Stomach (tissue), 8 donors: ENCODE measurements at regions not wholly inside any gene's neighbourhood (a gene's known extent, or its start where the extent isn't known, plus 50 kb on each side); places are given as distances from the start of the nearest gene placed in this dataset.

Source experiments
- DNase-seq, 2 donors: peaks; one replicate each; pipeline versions ENCODE4 v3.0.0 to v3.0.0-alpha.2; 2013 to 2019
- H3K27ac ChIP-seq, 5 donors: fragments of 200-600 bp in 4 of 5; sonication (generic) in 4 of 5; one replicate each; pipeline ENCODE4 v1.5.1; 2013 to 2019; ENCODE audit warnings: mild to moderate bottlenecking in 1 of 5, moderate library complexity in 1 of 5
- H3K27me3 ChIP-seq, 3 donors: fragments of 200-600 bp; sonication (generic); one replicate each; pipeline ENCODE4 v1.5.1; 2017 to 2019; ENCODE audit warnings: mixed run types in 1 of 3
- H3K36me3 ChIP-seq, 4 donors: fragments of 200-600 bp; sonication (generic); 1 replicate in 3 of 4; 2 replicates in 1 of 4; pipeline ENCODE4 v1.5.1; 2016 to 2019
- H3K4me1 ChIP-seq, 4 donors: fragments of 200-600 bp; sonication (generic); one replicate each; pipeline ENCODE4 v1.5.1; 2016 to 2019
- H3K4me3 ChIP-seq, 4 donors: fragments of 200-600 bp; sonication (generic) in 3 of 4; one replicate each; pipeline ENCODE4 v1.5.1; 2016 to 2019; ENCODE audit warnings: mild to moderate bottlenecking in 1 of 4
- H3K9me3 ChIP-seq, 4 donors: fragments of 200-600 bp; sonication (generic); one replicate each; pipeline ENCODE4 v1.5.1; 2016 to 2019
- CTCF ChIP-seq, 7 experiments: fragments of 450-650 bp in 4 of 7; fragments of 200-600 bp in 3 of 7; sonication (generic) in 3 of 7; IDR thresholded peaks; one replicate each; pipeline ENCODE4 v1.5.1; 2016 to 2019; ENCODE audit warnings: antibody characterized with exemption in 7 of 7, control low read depth in 2 of 7, mild to moderate bottlenecking in 1 of 7
- EP300 ChIP-seq: sonication (generic); formaldehyde crosslinking; IDR thresholded peaks from one replicate; pipeline ENCODE4 v1.6.1; 2017; ENCODE audit warnings: antibody characterized with exemption
- POLR2A ChIP-seq, 4 donors: fragments of 450-650 bp; IDR thresholded peaks; one replicate each; pipeline ENCODE4 v1.6.1; 2016; ENCODE audit warnings: antibody characterized with exemption in 4 of 4, control low read depth in 2 of 4, mild to moderate bottlenecking in 1 of 4, moderate library complexity in 1 of 4
- POLR2AphosphoS5 ChIP-seq, 3 donors: sonication (generic); formaldehyde crosslinking; IDR thresholded peaks; one replicate each; pipeline ENCODE4 v1.6.1; 2016; ENCODE audit warnings: antibody characterized with exemption in 3 of 3
- WGBS, 5 donors: extraction: QIAGEN DNeasy Blood & Tissue Kit in 3 of 5; methylation state at CpG; one replicate each; pipeline versions ENCODE4 v1.1.5 to v1.1.7; 2013 to 2018; 5-methylcytosine and 5-hydroxymethylcytosine counted together
- intact Hi-C: fragments of 100-400 bp; cut with DNase I; formaldehyde crosslinking; loops from one replicate; pipeline ENCODE4 v1.15.1; 2023; ENCODE audit warnings: low total_unique reads
- donor health status: healthy with polysubstance abuse.
- donor health status: Bipolar disorder and iron deficiency.
- donor health status: healthy.

GRCh38 chr5:110251366-110251765 lies 475.1 kb downstream of the TMEM232 start:
- no peaks in the 10 kb centered on the region for H3K36me3 ChIP-seq
- WGBS, 5 donors: 75 to 88% (median 78%) methylated on average over 2 of the region's 2 CpGs
- no peak overlapping the region for H3K4me3 ChIP-seq
- intact Hi-C loops: no loop called here
- no peaks in the 10 kb centered on the region for H3K27me3 ChIP-seq
- TF ChIP-seq POLR2A (IDR thresholded peaks at IDR 0.05) (no peak), CTCF (IDR thresholded peaks at IDR 0.05) (no peak)
- H3K4me1 ChIP-seq: no peaks in the 10 kb centered on the region
- no peak overlapping the region for H3K27ac ChIP-seq
- DNase-seq: no peak
- H3K9me3 ChIP-seq: no peaks in the 10 kb centered on the region

DNA sequence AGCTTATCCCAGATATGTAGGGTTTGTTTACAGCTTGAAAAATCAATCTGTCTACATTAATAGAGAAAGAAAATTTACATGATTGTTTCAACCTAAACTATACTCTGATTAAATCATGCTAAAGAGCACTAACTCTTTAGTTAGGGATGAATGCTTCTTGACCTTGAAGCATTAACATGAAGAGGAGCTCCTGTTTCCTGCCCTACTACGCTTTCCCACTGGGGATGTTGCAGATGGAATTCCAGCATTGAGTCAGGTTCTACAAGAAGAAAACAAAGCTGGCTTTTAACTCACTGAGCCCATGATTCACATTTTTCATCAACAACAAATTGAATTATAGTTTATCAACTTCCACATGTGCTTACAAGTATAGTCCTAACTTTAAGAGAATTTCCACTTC lies 471.3 kb downstream of the TMEM232 start:
- no peaks in the 10 kb centered on the region for H3K4me1 ChIP-seq
- TF ChIP-seq EP300 (no peak), CTCF (IDR thresholded peaks at IDR 0.05) (no peak), POLR2A (IDR thresholded peaks at IDR 0.05) (no peak), POLR2AphosphoS5 (IDR thresholded peaks at IDR 0.05) (no peak)
- WGBS, 5 donors: 60 to 76% (median 71%) methylated on average over 1 of the region's 1 CpG
- no peak overlapping the region for H3K27ac ChIP-seq
- intact Hi-C loops: no loop called here
- no peaks in the 10 kb centered on the region for H3K27me3 ChIP-seq
- H3K4me3 ChIP-seq: no peak overlapping the region
- H3K36me3 ChIP-seq: no peaks in the 10 kb centered on the region
- no peaks in the 10 kb centered on the region for H3K9me3 ChIP-seq
- no peak for DNase-seq

DNA sequence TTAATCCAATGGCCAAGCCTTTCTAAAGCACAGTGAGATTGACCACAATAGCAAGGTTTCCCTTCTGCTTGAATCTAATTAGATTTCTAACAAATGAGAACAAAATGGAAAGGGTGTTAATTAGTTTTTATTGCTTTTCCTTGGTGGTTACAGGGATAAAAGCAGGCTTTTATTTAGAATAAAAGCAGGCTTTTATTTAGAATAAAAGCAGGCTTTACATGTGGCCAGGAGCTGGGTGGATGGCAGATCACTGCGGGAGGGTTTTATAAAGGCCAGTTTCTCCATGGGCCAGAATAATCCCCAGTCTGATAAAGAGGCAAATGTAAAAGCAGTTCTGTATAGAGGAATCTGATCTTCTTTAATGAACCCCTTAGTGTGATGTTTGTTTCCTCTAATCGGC lies 470.2 kb downstream of the TMEM232 start:
- TF ChIP-seq EP300 (no peak), POLR2AphosphoS5 (IDR thresholded peaks at IDR 0.05) (no peak), CTCF (IDR thresholded peaks at IDR 0.05) (no peak), POLR2A (IDR thresholded peaks at IDR 0.05) (no peak)
- no peak for DNase-seq
- intact Hi-C loops: no loop called here

GRCh38 chr5:110257971-110258370 lies 468.5 kb downstream of the TMEM232 start:
- Histone ChIP-seq H3K36me3 (no peaks in the 10 kb centered on the region), H3K4me1 (no peaks in the 10 kb centered on the region), H3K27ac (no peak overlapping the region), H3K27me3 (no peaks in the 10 kb centered on the region), H3K4me3 (no peak overlapping the region), H3K9me3 (no peaks in the 10 kb centered on the region)
- 82 to 90% (median 86%) methylated on average over 6 of the region's 6 CpGs for WGBS, 5 donors
- no peak for DNase-seq
- intact Hi-C loops: no loop called here
- TF ChIP-seq EP300 (no peak), CTCF (IDR thresholded peaks at IDR 0.05) (no peak), POLR2AphosphoS5 (IDR thresholded peaks at IDR 0.05) (no peak), POLR2A (IDR thresholded peaks at IDR 0.05) (no peak)

More for the DNA sequence above, 470.2 kb downstream of the TMEM232 start:
- H3K9me3 ChIP-seq: no peaks in the 10 kb centered on the region
- no peaks in the 10 kb centered on the region for H3K4me1 ChIP-seq
- no peaks in the 10 kb centered on the region for H3K27me3 ChIP-seq
- 29 to 58% (median 45%) methylated on average over 2 of the region's 2 CpGs for WGBS, 5 donors
- H3K4me3 ChIP-seq: no peak overlapping the region
- no peaks in the 10 kb centered on the region for H3K36me3 ChIP-seq
- H3K27ac ChIP-seq: no peak overlapping the region
